MM.1S (cell line): ENCODE measurements at regions not wholly inside any gene's neighbourhood (a gene's known extent, or its start where the extent isn't known, plus 50 kb on each side); places are given as distances from the start of the nearest gene placed in this dataset.

Experiments
- DNase-seq: peaks from one replicate; pipeline ENCODE4 v3.0.0-alpha.2; 2015
- H2AFZ ChIP-seq: fragments of 300-600 bp; sonication (generic); 2 replicates; pipeline ENCODE4 v1.6.0; 2016; ENCODE audit warnings: antibody characterized with exemption, low read length
- H3F3A ChIP-seq: fragments of 300-600 bp; sonication (generic); 2 replicates; pipeline ENCODE4 v1.6.1; 2016; ENCODE audit warnings: mild to moderate bottlenecking, antibody characterized with exemption, low read length, moderate library complexity, mixed read lengths; ENCODE audit not compliant: insufficient read depth
- H3K27ac ChIP-seq: fragments of 300-600 bp; sonication (generic); 2 replicates; pipeline ENCODE4 v1.5.1; 2016; ENCODE audit warnings: mild to moderate bottlenecking, low read length
- H3K27me3 ChIP-seq: fragments of 300-600 bp; sonication (generic); replicated peaks from 2 replicates; pipeline ENCODE4 v1.6.0; 2016; ENCODE audit warnings: low read length; ENCODE audit not compliant: insufficient read depth
- H3K36me3 ChIP-seq: fragments of 300-600 bp; sonication (generic); replicated peaks from 2 replicates; pipeline ENCODE4 v1.6.1; 2016; ENCODE audit warnings: mild to moderate bottlenecking, low read length, mixed read lengths; ENCODE audit not compliant: insufficient read depth
- H3K4me1 ChIP-seq: fragments of 300-600 bp; sonication (generic); 2 replicates; pipeline ENCODE4 v1.6.1; 2016; ENCODE audit warnings: low read length, mixed read lengths
- H3K4me2 ChIP-seq: fragments of 300-600 bp; sonication (generic); 2 replicates; pipeline ENCODE4 v1.6.0; 2016; ENCODE audit warnings: low read depth, low read length
- H3K4me3 ChIP-seq: fragments of 300-600 bp; sonication (generic); 2 replicates; pipeline ENCODE4 v1.5.1; 2016; ENCODE audit warnings: low read length, mixed read lengths
- H3K79me2 ChIP-seq: fragments of 300-600 bp; sonication (generic); 2 replicates; pipeline ENCODE4 v1.6.1; 2016; ENCODE audit warnings: mixed run types, low read length, mixed read lengths
- H3K9ac ChIP-seq: fragments of 300-600 bp; sonication (generic); 2 replicates; pipeline ENCODE4 v1.6.1; 2016; ENCODE audit warnings: low read length, mixed read lengths
- H3K9me2 ChIP-seq: fragments of 300-600 bp; sonication (generic); replicated peaks from 2 replicates; pipeline ENCODE4 v1.6.1; 2016; ENCODE audit warnings: mild to moderate bottlenecking, low read length, mixed read lengths; ENCODE audit not compliant: insufficient read depth
- H3K9me3 ChIP-seq: fragments of 300-600 bp; sonication (generic); replicated peaks from 2 replicates; pipeline ENCODE4 v1.6.1; 2016; ENCODE audit warnings: mild to moderate bottlenecking, low read length, mixed read lengths; ENCODE audit not compliant: insufficient read depth
- H4K20me1 ChIP-seq: fragments of 300-600 bp; sonication (generic); 2 replicates; pipeline ENCODE4 v1.6.1; 2016; ENCODE audit warnings: mild to moderate bottlenecking, low read length, moderate library complexity, mixed read lengths; ENCODE audit not compliant: insufficient read depth
- CTCF ChIP-seq: fragments of 300-600 bp; sonication (generic); IDR thresholded peaks from 2 replicates; pipeline ENCODE4 v1.5.1; 2016; ENCODE audit warnings: antibody characterized with exemption, low read length, mixed read lengths
- EZH2 ChIP-seq: fragments of 300-600 bp; sonication (generic); optimal IDR thresholded peaks from 2 replicates; pipeline ENCODE3; 2017; ENCODE audit warnings: low read depth, mild to moderate bottlenecking, antibody characterized with exemption, low read length, mixed read lengths
- EZH2phosphoT487 ChIP-seq: fragments of 300-600 bp; sonication (generic); IDR thresholded peaks from 2 replicates; pipeline ENCODE4 v1.6.1; 2018; ENCODE audit warnings: antibody characterized with exemption, low read length

- no peak for DNase-seq
- no peaks in the 10 kb centered on the region for H3K36me3 ChIP-seq
- no peaks in the 10 kb centered on the region for H3K79me2 ChIP-seq
- H3K9me2 ChIP-seq = no peaks in the 10 kb centered on the region
- no peak overlapping the region for H3K4me2 ChIP-seq
- no peaks in the 10 kb centered on the region for H3K9me3 ChIP-seq
- H3K9ac ChIP-seq = no peak overlapping the region
- H4K20me1 ChIP-seq = no peaks in the 10 kb centered on the region
- H3K27me3 ChIP-seq = no peaks in the 10 kb centered on the region
- H3F3A ChIP-seq = no peaks in the 10 kb centered on the region
- H3K27ac ChIP-seq = no peak overlapping the region
- H2AFZ ChIP-seq = no peak overlapping the region
- H3K4me1 ChIP-seq = no peaks in the 10 kb centered on the region
- H3K4me3 ChIP-seq = no peak overlapping the region
- TF ChIP-seq EZH2phosphoT487 = no peak
- no peak for TF ChIP-seq EZH2
- no peak for TF ChIP-seq CTCF
Measured at GRCh38 chr5:2986301-2986700, 234.8 kb upstream of the IRX2 start.

DNA sequence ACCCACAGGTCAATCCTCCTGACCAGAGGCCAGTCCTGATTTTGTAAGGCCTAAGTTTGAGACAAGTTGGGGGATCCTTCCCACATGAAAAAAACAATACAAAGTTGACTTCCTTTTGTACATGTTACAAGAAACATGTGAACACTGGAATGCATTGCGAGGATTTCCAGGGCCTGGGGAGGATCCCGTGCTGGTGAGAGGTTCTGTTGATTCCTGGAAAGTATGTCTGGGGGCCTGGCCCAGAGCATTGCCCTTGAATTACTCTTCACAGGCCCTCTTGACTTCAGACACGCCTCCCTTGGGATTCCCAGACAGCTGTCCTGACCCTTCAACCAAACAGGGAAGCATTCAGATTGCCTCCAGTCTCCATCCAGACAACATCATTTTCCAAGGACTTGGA, 234.2 kb upstream of the IRX2 start:
- TF ChIP-seq CTCF = no peak
- no peak for TF ChIP-seq EZH2
- no peak for TF ChIP-seq EZH2phosphoT487
- Histone ChIP-seq H3K9me2 (no peaks in the 10 kb centered on the region), H3K9ac (no peak overlapping the region)

GRCh38 chr5:2983583-2984300, 232.3 kb upstream of the IRX2 start:
- DNase-seq = no peak
- Histone ChIP-seq H3K4me1 (no peaks in the 10 kb centered on the region), H4K20me1 (no peaks in the 10 kb centered on the region), H3K36me3 (no peaks in the 10 kb centered on the region), H3K9me3 (no peaks in the 10 kb centered on the region), H2AFZ (no peak overlapping the region), H3K9ac (no peak overlapping the region), H3K9me2 (no peaks in the 10 kb centered on the region), H3K27ac (no peak overlapping the region), H3K4me2 (no peak overlapping the region), H3K79me2 (no peaks in the 10 kb centered on the region), H3K4me3 (no peak overlapping the region), H3K27me3 (no peaks in the 10 kb centered on the region), H3F3A (no peaks in the 10 kb centered on the region)
- TF ChIP-seq EZH2 = no peak
- no peak for TF ChIP-seq EZH2phosphoT487
- no peak for TF ChIP-seq CTCF

More for the DNA sequence above, 234.2 kb upstream of the IRX2 start:
- H3K79me2 ChIP-seq = no peaks in the 10 kb centered on the region
- H3K4me3 ChIP-seq = no peak overlapping the region
- no peak overlapping the region for H3K4me2 ChIP-seq
- H2AFZ ChIP-seq = no peak overlapping the region
- H3K9me3 ChIP-seq = no peaks in the 10 kb centered on the region
- no peaks in the 10 kb centered on the region for H3F3A ChIP-seq
- no peaks in the 10 kb centered on the region for H3K27me3 ChIP-seq
- H3K4me1 ChIP-seq = no peaks in the 10 kb centered on the region
- H3K36me3 ChIP-seq = no peaks in the 10 kb centered on the region
- H4K20me1 ChIP-seq = no peaks in the 10 kb centered on the region
- H3K27ac ChIP-seq = no peak overlapping the region
- DNase-seq = no peak
